ENCODE measurements at regions not wholly inside any gene's neighbourhood (a gene's known extent, or its start where the extent isn't known, plus 50 kb on each side); places are given as distances from the start of the nearest gene placed in this dataset.

DNA sequence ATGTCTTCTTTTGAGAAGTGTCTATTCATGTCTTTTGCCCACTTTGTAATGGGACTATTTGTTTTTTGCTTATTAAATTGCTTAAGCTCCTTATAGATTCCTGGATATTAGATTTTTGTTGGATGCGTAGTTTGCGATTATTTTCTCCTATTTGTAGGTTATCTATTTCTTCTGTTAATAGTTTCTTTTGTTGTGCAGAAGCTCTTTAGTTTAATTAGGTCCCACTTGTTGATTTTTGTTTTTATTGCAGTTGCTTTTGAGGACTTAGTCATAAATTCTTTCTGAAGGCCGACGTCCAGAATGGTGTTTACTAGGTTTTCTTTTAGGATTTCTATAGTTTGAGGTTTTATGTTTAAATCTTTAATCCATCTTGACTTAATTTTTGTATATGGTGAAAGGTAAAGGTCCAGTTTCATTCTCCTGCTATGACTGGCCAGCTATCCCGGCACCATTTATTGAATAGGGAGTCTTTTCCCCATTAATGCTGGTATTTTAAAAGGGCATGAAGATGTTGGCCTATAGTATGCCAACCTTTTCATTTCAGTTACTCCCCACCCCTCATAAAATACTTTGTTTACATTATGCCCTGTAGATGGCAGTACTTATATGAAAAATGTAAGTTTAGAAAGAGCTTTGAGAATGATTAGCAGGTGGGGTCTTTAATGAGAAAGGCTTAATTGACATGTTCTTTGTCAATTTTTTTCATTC is 62.9 kb upstream of the PSMA6 start:
- TF ChIP-seq, protein P1, sequence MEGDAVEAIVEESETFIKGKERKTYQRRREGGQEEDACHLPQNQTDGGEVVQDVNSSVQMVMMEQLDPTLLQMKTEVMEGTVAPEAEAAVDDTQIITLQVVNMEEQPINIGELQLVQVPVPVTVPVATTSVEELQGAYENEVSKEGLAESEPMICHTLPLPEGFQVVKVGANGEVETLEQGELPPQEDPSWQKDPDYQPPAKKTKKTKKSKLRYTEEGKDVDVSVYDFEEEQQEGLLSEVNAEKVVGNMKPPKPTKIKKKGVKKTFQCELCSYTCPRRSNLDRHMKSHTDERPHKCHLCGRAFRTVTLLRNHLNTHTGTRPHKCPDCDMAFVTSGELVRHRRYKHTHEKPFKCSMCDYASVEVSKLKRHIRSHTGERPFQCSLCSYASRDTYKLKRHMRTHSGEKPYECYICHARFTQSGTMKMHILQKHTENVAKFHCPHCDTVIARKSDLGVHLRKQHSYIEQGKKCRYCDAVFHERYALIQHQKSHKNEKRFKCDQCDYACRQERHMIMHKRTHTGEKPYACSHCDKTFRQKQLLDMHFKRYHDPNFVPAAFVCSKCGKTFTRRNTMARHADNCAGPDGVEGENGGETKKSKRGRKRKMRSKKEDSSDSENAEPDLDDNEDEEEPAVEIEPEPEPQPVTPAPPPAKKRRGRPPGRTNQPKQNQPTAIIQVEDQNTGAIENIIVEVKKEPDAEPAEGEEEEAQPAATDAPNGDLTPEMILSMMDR (IDR thresholded peaks at IDR 0.05; ENCODE audit: borderline replicate concordance, extremely low read depth, insufficient read depth): no peak
- intact Hi-C loops (cut with DNase I): no loop called here
- Histone ChIP-seq H3K4me3 (ENCODE audit: low read length in 3 of 3) (no peak overlapping the region), H3K27ac (ENCODE audit: low read depth in 2 of 2, low read length in 2 of 2) (no peak overlapping the region), H3K36me3 (ENCODE audit: control insufficient read depth in 2 of 3, insufficient read depth in 3 of 3, low read length in 3 of 3) (no peaks in the 10 kb centered on the region), H3K4me1 (ENCODE audit: control insufficient read depth in 2 of 3, insufficient read depth in 2 of 3, low read depth in 1 of 3, low read length in 3 of 3) (no peaks in the 10 kb centered on the region), H3K27me3 (ENCODE audit: control insufficient read depth, insufficient read depth, low read length) (no peaks in the 10 kb centered on the region), H3K9me3 (ENCODE audit: control insufficient read depth in 2 of 3, insufficient read depth in 1 of 3, low read length in 3 of 3) (no peaks in the 10 kb centered on the region), H3K9ac (ENCODE audit: low read length in 3 of 3) (no peak overlapping the region)
- no peak for FAIRE-seq
- peak in 1 of 5 donors; percentile 44 for DNase-seq

DNA sequence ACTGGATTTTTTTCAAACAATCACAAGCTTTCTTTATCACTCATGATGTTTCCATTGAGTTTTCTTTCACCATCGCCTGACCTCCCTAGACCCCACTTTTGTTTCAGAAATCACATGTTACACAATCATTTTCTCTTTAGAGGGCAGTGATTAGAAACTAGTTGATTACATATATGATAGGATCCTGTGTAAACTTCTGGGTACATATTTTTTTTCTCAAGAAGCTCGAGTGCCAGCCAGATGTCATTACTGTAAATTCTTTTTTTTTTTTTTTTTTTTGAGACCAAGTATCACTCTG is 62.4 kb upstream of the PSMA6 start:
- Histone ChIP-seq H3K9me3 (ENCODE audit: control insufficient read depth in 2 of 3, insufficient read depth in 1 of 3, low read length in 3 of 3) (no peaks in the 10 kb centered on the region), H3K4me3 (ENCODE audit: low read length in 3 of 3) (no peak overlapping the region), H3K4me1 (ENCODE audit: control insufficient read depth in 2 of 3, insufficient read depth in 2 of 3, low read depth in 1 of 3, low read length in 3 of 3) (no peaks in the 10 kb centered on the region), H3K27me3 (ENCODE audit: control insufficient read depth, insufficient read depth, low read length) (no peaks in the 10 kb centered on the region), H3K27ac (ENCODE audit: low read depth in 2 of 2, low read length in 2 of 2) (no peak overlapping the region), H3K9ac (ENCODE audit: low read length in 3 of 3) (no peak overlapping the region), H3K36me3 (ENCODE audit: control insufficient read depth in 2 of 3, insufficient read depth in 3 of 3, low read length in 3 of 3) (no peaks in the 10 kb centered on the region)
- FAIRE-seq (no peak), DNase-seq (no peak)
- TF ChIP-seq, protein P1 (IDR thresholded peaks at IDR 0.05; ENCODE audit: borderline replicate concordance, extremely low read depth, insufficient read depth): no peak
- intact Hi-C loops (cut with DNase I): no loop called here

DNA sequence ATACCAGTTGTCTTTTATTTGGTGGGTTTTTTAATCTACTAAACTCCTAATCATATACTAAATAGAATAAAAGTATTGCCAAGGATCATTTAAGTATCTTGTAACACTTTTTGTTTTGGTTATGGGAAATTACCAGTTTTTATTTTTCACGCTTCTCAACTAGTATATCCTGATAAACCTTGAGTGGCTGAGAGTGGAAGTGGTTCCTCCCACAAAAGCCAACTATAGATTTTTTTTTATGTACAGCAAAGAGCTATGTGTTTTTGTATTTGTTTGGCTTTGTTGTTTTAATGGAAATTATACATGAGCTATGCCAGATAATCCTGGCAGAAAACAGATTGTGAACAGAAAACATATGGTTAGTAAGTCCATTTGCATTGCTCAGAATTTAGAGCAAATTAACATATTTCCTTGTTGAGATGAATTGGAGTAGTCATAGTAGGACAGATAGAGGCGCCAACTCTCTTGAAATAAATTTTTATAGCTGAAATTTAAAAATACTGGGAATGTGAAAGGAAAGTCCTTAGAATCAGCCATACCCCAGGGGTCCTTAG is 60.9 kb upstream of the PSMA6 start:
- no peak overlapping the region for H3K9ac ChIP-seq (ENCODE audit: low read length in 3 of 3)
- H3K27ac ChIP-seq (ENCODE audit: low read depth in 2 of 2, low read length in 2 of 2): no peak overlapping the region
- H3K27me3 ChIP-seq (ENCODE audit: control insufficient read depth, insufficient read depth, low read length): no peaks in the 10 kb centered on the region
- peak in 1 of 5 donors; percentile 29 for DNase-seq
- intact Hi-C loops (cut with DNase I): no loop called here
- no peaks in the 10 kb centered on the region for H3K36me3 ChIP-seq (ENCODE audit: control insufficient read depth in 2 of 3, insufficient read depth in 3 of 3, low read length in 3 of 3)
- H3K9me3 ChIP-seq (ENCODE audit: control insufficient read depth in 2 of 3, insufficient read depth in 1 of 3, low read length in 3 of 3): no peaks in the 10 kb centered on the region
- H3K4me3 ChIP-seq (ENCODE audit: low read length in 3 of 3): no peak overlapping the region
- no peaks in the 10 kb centered on the region for H3K4me1 ChIP-seq (ENCODE audit: control insufficient read depth in 2 of 3, insufficient read depth in 2 of 3, low read depth in 1 of 3, low read length in 3 of 3)
- no peak for FAIRE-seq
- TF ChIP-seq, protein P1 (IDR thresholded peaks at IDR 0.05; ENCODE audit: borderline replicate concordance, extremely low read depth, insufficient read depth): no peak

Measured in kidney (tissue), 13 donors.